HEK293 (cell line): ENCODE measurements at regions not wholly inside any gene's neighbourhood (a gene's known extent, or its start where the extent isn't known, plus 50 kb on each side); places are given as distances from the start of the nearest gene placed in this dataset.

Experiments used
- CTCF ChIP-seq: fragments of 450-650 bp; formaldehyde crosslinking; IDR thresholded peaks from 2 replicates; pipeline ENCODE4 v1.5.1; 2016; ENCODE audit warnings: missing biosample characterization, missing genetic modification characterization
- ZBTB21 ChIP-seq: fragments of 450-650 bp; formaldehyde crosslinking; IDR thresholded peaks from 2 replicates; pipeline ENCODE4 v1.5.1; 2017; ENCODE audit warnings: missing biosample characterization, missing genetic modification characterization
- ZNF404 ChIP-seq: fragments of 450-650 bp; formaldehyde crosslinking; IDR thresholded peaks from 2 replicates; pipeline ENCODE4 v1.5.1; 2017; ENCODE audit warnings: missing biosample characterization, missing genetic modification characterization
- ZNF449 ChIP-seq: fragments of 450-650 bp; formaldehyde crosslinking; IDR thresholded peaks from 2 replicates; pipeline ENCODE4 v1.5.1; 2017; ENCODE audit warnings: missing biosample characterization, mild to moderate bottlenecking, missing genetic modification characterization, moderate library complexity
- ZNF707 ChIP-seq: fragments of 450-650 bp; formaldehyde crosslinking; IDR thresholded peaks from 2 replicates; pipeline ENCODE4 v1.5.1; 2016; ENCODE audit warnings: missing biosample characterization, missing genetic modification characterization
- ZSCAN18 ChIP-seq: fragments of 450-650 bp; formaldehyde crosslinking; IDR thresholded peaks from 2 replicates; pipeline ENCODE4 v1.5.1; 2016; ENCODE audit warnings: missing biosample characterization, missing genetic modification characterization

- no peak for TF ChIP-seq CTCF (tag by site-specific recombination)
- no peak for TF ChIP-seq ZNF707 (tag by site-specific recombination)
- no peak for TF ChIP-seq ZNF449 (tag by site-specific recombination)
- no peak for TF ChIP-seq ZSCAN18 (tag by site-specific recombination)
- no peak for TF ChIP-seq ZNF404 (tag by site-specific recombination)
- TF ChIP-seq ZBTB21 (tag by site-specific recombination), result no peak
These were observed 191.6 kb upstream of the TNP1 start for GRCh38 chr2:217051416-217051815.
